ENCODE measurements at regions not wholly inside any gene's neighbourhood (a gene's known extent, or its start where the extent isn't known, plus 50 kb on each side); places are given as distances from the start of the nearest gene placed in this dataset.

GRCh38 chr1:98386675-98387440 is 274.7 kb upstream of the SNX7 start:
- TF ChIP-seq ZNF518A (tag by site-specific recombination; conservative IDR thresholded peaks at IDR 0.05; ENCODE audit: low read depth) (no peak), ZNF791 (tag by site-specific recombination; IDR thresholded peaks at IDR 0.05) (no peak), ZBTB21 (tag by site-specific recombination; IDR thresholded peaks at IDR 0.05) (no peak), ZNF19 (tag by site-specific recombination; IDR thresholded peaks at IDR 0.05; ENCODE audit: low read depth) (no peak), ZNF48 (tag by site-specific recombination; IDR thresholded peaks at IDR 0.05) (no peak), ZNF23 (tag by site-specific recombination; IDR thresholded peaks at IDR 0.05; ENCODE audit: borderline replicate concordance) (no peak), REPIN1 (tag by site-specific recombination; IDR thresholded peaks at IDR 0.05; ENCODE audit: low read depth) (no peak), ZNF776 (tag by site-specific recombination; IDR thresholded peaks at IDR 0.05; ENCODE audit: borderline replicate concordance) (no peak), BCL11A (tag by site-specific recombination; IDR thresholded peaks at IDR 0.05; ENCODE audit: low read depth) (no peak), ZNF610 (tag by site-specific recombination; IDR thresholded peaks at IDR 0.05; ENCODE audit: borderline replicate concordance) (no peak), ZBTB20 (tag by site-specific recombination; IDR thresholded peaks at IDR 0.05) (no peak), TRIM28 (IDR thresholded peaks at IDR 0.05; ENCODE audit: borderline replicate concordance, low read length) (no peak), ZNF350 (tag by site-specific recombination; IDR thresholded peaks at IDR 0.05) (no peak)
- TF ChIP-seq, protein P1, sequence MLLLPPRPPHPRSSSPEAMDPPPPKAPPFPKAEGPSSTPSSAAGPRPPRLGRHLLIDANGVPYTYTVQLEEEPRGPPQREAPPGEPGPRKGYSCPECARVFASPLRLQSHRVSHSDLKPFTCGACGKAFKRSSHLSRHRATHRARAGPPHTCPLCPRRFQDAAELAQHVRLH (tag by site-specific recombination; IDR thresholded peaks at IDR 0.05), result no peak
- H3K9me3 ChIP-seq (ENCODE audit: control insufficient read depth, insufficient read depth, low read depth, low read length), result no peaks in the 10 kb centered on the region
- no peak overlapping the region for H3K4me3 ChIP-seq (ENCODE audit: low read depth, low read length)
- H3K27ac ChIP-seq (ENCODE audit: extremely low read depth, low read depth, low read length), result no peak overlapping the region
- peaks cover 7% of the 10 kb centered on the region; the same call in 1 of the 2 replicates for H3K4me1 ChIP-seq (ENCODE audit: control insufficient read depth, insufficient read depth, low read length)
- ChIA-PET CTCF (interaction anchor here (0.7 kb wide), 1 partner anchor 82 kb away, joined by 3 read pairs; no protein-coding TSS in a partner anchor), POLR2A (no interaction called here)
- H3K36me3 ChIP-seq (ENCODE audit: control insufficient read depth in 2 of 2, insufficient read depth in 1 of 2, low read length in 2 of 2), result no peaks in the 10 kb centered on the region

DNA sequence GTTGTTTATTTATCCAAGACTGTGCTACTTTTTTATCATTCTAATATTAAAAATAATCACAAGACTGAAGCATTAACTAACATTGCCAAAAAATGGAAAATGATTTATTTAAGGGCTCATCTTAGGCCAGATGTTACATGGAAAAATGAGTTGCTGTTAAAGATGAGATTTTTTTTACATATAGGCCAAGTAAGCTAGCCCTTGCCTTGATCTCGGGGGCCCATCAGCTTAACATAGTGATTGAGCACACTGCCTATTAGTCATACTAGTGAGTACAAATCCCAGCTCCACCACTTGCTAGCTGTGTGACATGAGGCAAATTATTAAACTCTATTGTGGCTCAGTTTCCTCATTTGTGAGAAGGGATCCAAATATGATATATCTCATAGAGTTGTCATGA is 275.9 kb upstream of the SNX7 start:
- H3K4me3 ChIP-seq (ENCODE audit: low read depth, low read length), result no peak overlapping the region
- H3K4me1 ChIP-seq (ENCODE audit: control insufficient read depth, insufficient read depth, low read length), result peaks cover 7% of the 10 kb centered on the region; the same call in 1 of the 2 replicates
- ChIA-PET CTCF (interaction anchor here (0.5 to 0.6 kb wide), 2 partner anchors 19 to 868 kb away, joined by 3 to 4 read pairs; no protein-coding TSS in a partner anchor), POLR2A (no interaction called here)
- no peaks in the 10 kb centered on the region for H3K9me3 ChIP-seq (ENCODE audit: control insufficient read depth, insufficient read depth, low read depth, low read length)
- H3K36me3 ChIP-seq (ENCODE audit: control insufficient read depth in 2 of 2, insufficient read depth in 1 of 2, low read length in 2 of 2), result no peaks in the 10 kb centered on the region
- H3K27ac ChIP-seq (ENCODE audit: extremely low read depth, low read depth, low read length), result no peak overlapping the region
- TF ChIP-seq ZNF19 (tag by site-specific recombination; IDR thresholded peaks at IDR 0.05; ENCODE audit: low read depth), result no peak
- no peak for TF ChIP-seq ZNF366 (tag by site-specific recombination; conservative IDR thresholded peaks at IDR 0.05)
- no peak for TF ChIP-seq ZBTB48 (tag by site-specific recombination; IDR thresholded peaks at IDR 0.05)
- TF ChIP-seq HOXA7 (CRISPR knock-in tag; IDR thresholded peaks at IDR 0.05; ENCODE audit: borderline replicate concordance), result no peak
- TF ChIP-seq, protein P2, sequence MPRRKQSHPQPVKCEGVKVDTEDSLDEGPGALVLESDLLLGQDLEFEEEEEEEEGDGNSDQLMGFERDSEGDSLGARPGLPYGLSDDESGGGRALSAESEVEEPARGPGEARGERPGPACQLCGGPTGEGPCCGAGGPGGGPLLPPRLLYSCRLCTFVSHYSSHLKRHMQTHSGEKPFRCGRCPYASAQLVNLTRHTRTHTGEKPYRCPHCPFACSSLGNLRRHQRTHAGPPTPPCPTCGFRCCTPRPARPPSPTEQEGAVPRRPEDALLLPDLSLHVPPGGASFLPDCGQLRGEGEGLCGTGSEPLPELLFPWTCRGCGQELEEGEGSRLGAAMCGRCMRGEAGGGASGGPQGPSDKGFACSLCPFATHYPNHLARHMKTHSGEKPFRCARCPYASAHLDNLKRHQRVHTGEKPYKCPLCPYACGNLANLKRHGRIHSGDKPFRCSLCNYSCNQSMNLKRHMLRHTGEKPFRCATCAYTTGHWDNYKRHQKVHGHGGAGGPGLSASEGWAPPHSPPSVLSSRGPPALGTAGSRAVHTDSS (tag by site-specific recombination; IDR thresholded peaks at IDR 0.05), result no peak
- TF ChIP-seq ZNF670 (tag by site-specific recombination; IDR thresholded peaks at IDR 0.05; ENCODE audit: low read depth), result no peak
- TF ChIP-seq ZNF843 (tag by site-specific recombination; IDR thresholded peaks at IDR 0.05), result no peak
- TF ChIP-seq ZNF48 (tag by site-specific recombination; IDR thresholded peaks at IDR 0.05), result no peak
- no peak for TF ChIP-seq ZNF274 (IDR thresholded peaks at IDR 0.05; ENCODE audit: low read length)
- no peak for TF ChIP-seq ZNF274 (tag by site-specific recombination; IDR thresholded peaks at IDR 0.05; ENCODE audit: borderline replicate concordance)
- TF ChIP-seq, protein P3, sequence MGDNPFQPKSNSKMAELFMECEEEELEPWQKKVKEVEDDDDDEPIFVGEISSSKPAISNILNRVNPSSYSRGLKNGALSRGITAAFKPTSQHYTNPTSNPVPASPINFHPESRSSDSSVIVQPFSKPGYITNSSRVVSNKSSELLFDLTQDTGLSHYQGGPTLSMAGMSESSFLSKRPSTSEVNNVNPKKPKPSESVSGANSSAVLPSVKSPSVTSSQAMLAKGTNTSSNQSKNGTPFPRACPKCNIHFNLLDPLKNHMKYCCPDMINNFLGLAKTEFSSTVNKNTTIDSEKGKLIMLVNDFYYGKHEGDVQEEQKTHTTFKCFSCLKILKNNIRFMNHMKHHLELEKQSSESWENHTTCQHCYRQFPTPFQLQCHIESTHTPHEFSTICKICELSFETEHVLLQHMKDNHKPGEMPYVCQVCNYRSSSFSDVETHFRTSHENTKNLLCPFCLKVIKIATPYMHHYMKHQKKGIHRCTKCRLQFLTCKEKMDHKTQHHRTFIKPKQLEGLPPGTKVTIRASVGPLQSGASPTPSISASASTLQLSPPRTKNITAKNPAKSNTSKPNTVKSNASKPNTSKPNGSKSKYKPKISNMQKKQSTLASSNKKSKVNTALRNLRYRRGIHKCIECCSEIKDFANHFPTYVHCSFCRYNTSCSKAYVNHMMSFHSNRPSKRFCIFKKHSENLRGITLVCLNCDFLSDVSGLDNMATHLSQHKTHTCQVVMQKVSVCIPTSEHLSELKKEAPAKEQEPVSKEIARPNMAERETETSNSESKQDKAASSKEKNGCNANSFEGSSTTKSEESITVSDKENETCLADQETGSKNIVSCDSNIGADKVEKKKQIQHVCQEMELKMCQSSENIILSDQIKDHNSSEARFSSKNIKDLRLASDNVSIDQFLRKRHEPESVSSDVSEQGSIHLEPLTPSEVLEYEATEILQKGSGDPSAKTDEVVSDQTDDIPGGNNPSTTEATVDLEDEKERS (tag by site-specific recombination; IDR thresholded peaks at IDR 0.05), result no peak
